ENCODE measurements at regions not wholly inside any gene's neighbourhood (a gene's known extent, or its start where the extent isn't known, plus 50 kb on each side); places are given as distances from the start of the nearest gene placed in this dataset.

- no peaks in the 10 kb centered on the region for H3K79me2 ChIP-seq (ENCODE audit: insufficient read depth, low read length)
- peaks cover 4% of the 10 kb centered on the region; the same call in 1 of the 2 replicates for H3K27me3 ChIP-seq (ENCODE audit: insufficient read depth, low read length)
- no peaks in the 10 kb centered on the region for H4K20me1 ChIP-seq (ENCODE audit: insufficient read depth, low read length)
- no peak overlapping the region for H3K4me2 ChIP-seq (ENCODE audit: low read length)
- no peak overlapping the region for H3K4me3 ChIP-seq (ENCODE audit: low read depth, low read length, poor library complexity, severe bottlenecking)
- H2AFZ ChIP-seq (ENCODE audit: low read length): no peak overlapping the region
- H3F3A ChIP-seq (ENCODE audit: insufficient read depth, low read length): no peaks in the 10 kb centered on the region
- no peaks in the 10 kb centered on the region for H3K9me3 ChIP-seq (ENCODE audit: low read length)
- no peaks in the 10 kb centered on the region for H3K4me1 ChIP-seq (ENCODE audit: insufficient read depth, low read length, severe bottlenecking)
- no peaks in the 10 kb centered on the region for H3K36me3 ChIP-seq (ENCODE audit: insufficient read depth, low read length)
- no peaks in the 10 kb centered on the region for H3K9me2 ChIP-seq (ENCODE audit: low read depth, low read length)
- H3K9ac ChIP-seq (ENCODE audit: low read length): no peak overlapping the region
- TF ChIP-seq CTCF (IDR thresholded peaks at IDR 0.05; ENCODE audit: low read length) (no peak), EZH2 (IDR thresholded peaks at IDR 0.05; ENCODE audit: borderline replicate concordance, low read length) (no peak)
- no peak overlapping the region for H3K27ac ChIP-seq (ENCODE audit: low read depth, low read length, poor library complexity, severe bottlenecking)
These were observed 64.8 kb upstream of the ZNF536 start for GRCh38 chr19:30307191-30307974.

GRCh38 chr19:30309176-30309575 lies 63.0 kb upstream of the ZNF536 start:
- H3K36me3 ChIP-seq (ENCODE audit: insufficient read depth, low read length): no peaks in the 10 kb centered on the region
- peaks cover 2% of the 10 kb centered on the region; the same call in 1 of the 2 replicates for H3K27me3 ChIP-seq (ENCODE audit: insufficient read depth, low read length)
- H4K20me1 ChIP-seq (ENCODE audit: insufficient read depth, low read length): no peaks in the 10 kb centered on the region
- no peak overlapping the region for H3K4me3 ChIP-seq (ENCODE audit: low read depth, low read length, poor library complexity, severe bottlenecking)
- no peaks in the 10 kb centered on the region for H3K9me3 ChIP-seq (ENCODE audit: low read length)
- H3K4me2 ChIP-seq (ENCODE audit: low read length): no peak overlapping the region
- H3K27ac ChIP-seq (ENCODE audit: low read depth, low read length, poor library complexity, severe bottlenecking): no peak overlapping the region
- H2AFZ ChIP-seq (ENCODE audit: low read length): no peak overlapping the region
- H3K4me1 ChIP-seq (ENCODE audit: insufficient read depth, low read length, severe bottlenecking): no peaks in the 10 kb centered on the region
- H3K9ac ChIP-seq (ENCODE audit: low read length): no peak overlapping the region
- H3K9me2 ChIP-seq (ENCODE audit: low read depth, low read length): no peaks in the 10 kb centered on the region
- TF ChIP-seq EZH2 (IDR thresholded peaks at IDR 0.05; ENCODE audit: borderline replicate concordance, low read length) (no peak), CTCF (IDR thresholded peaks at IDR 0.05; ENCODE audit: low read length) (no peak)
- no peaks in the 10 kb centered on the region for H3F3A ChIP-seq (ENCODE audit: insufficient read depth, low read length)
- no peaks in the 10 kb centered on the region for H3K79me2 ChIP-seq (ENCODE audit: insufficient read depth, low read length)

GRCh38 chr19:30309905-30310601 lies 62.1 kb upstream of the ZNF536 start:
- Histone ChIP-seq H3K4me2 (ENCODE audit: low read length) (no peak overlapping the region), H3K36me3 (ENCODE audit: insufficient read depth, low read length) (no peaks in the 10 kb centered on the region), H3K9me3 (ENCODE audit: low read length) (no peaks in the 10 kb centered on the region), H4K20me1 (ENCODE audit: insufficient read depth, low read length) (no peaks in the 10 kb centered on the region), H3K27me3 (ENCODE audit: insufficient read depth, low read length) (no peaks in the 10 kb centered on the region; the same call in 1 of the 2 replicates), H3F3A (ENCODE audit: insufficient read depth, low read length) (no peaks in the 10 kb centered on the region), H3K4me3 (ENCODE audit: low read depth, low read length, poor library complexity, severe bottlenecking) (no peak overlapping the region), H3K27ac (ENCODE audit: low read depth, low read length, poor library complexity, severe bottlenecking) (no peak overlapping the region), H3K4me1 (ENCODE audit: insufficient read depth, low read length, severe bottlenecking) (no peaks in the 10 kb centered on the region), H3K79me2 (ENCODE audit: insufficient read depth, low read length) (no peaks in the 10 kb centered on the region), H3K9ac (ENCODE audit: low read length) (no peak overlapping the region), H2AFZ (ENCODE audit: low read length) (no peak overlapping the region), H3K9me2 (ENCODE audit: low read depth, low read length) (no peaks in the 10 kb centered on the region)
- TF ChIP-seq EZH2 (IDR thresholded peaks at IDR 0.05; ENCODE audit: borderline replicate concordance, low read length) (no peak), CTCF (IDR thresholded peaks at IDR 0.05; ENCODE audit: low read length) (no peak)
